SK-N-SH (cell line): ENCODE measurements at regions not wholly inside any gene's neighbourhood (a gene's known extent, or its start where the extent isn't known, plus 50 kb on each side); places are given as distances from the start of the nearest gene placed in this dataset.

ENCODE experiments used
- CTCF ChIA-PET: fragments of 300-600, 350-600 bp; formaldehyde crosslinking; extraction: SDS; loops from one replicate; lab custom pipeline; 2021; lab: Yijun Ruan, JAX
- POLR2A ChIA-PET: fragments of 350-600 bp; sonication (Branson Sonifier 250); formaldehyde crosslinking; extraction: SDS; loops from one replicate; lab custom pipeline; 2020; ENCODE audit warnings: antibody characterized with exemption, inconsistent platforms; lab: Yijun Ruan, JAX
- DNase-seq: peaks from one replicate; pipeline ENCODE4 v3.0.0; 2012
- H2AFZ ChIP-seq: fragments of 200-600 bp; sonication (generic); 2 replicates; pipeline ENCODE4 v1.8.1; 2016; ENCODE audit warnings: antibody characterized with exemption, mild to moderate bottlenecking, low read depth
- H3F3A ChIP-seq: fragments of 200-600 bp; sonication (generic); replicated peaks from 2 replicates; pipeline ENCODE3; 2016; ENCODE audit warnings: antibody characterized with exemption, mild to moderate bottlenecking; ENCODE audit not compliant: insufficient read depth
- H3K27ac ChIP-seq, 2 experiments: fragments of 200-500 bp in 1 of 2; fragments of 200-600 bp in 1 of 2; sonication (Bioruptor generic) in 1 of 2; sonication (generic), shearing (Covaris generic) in 1 of 2; 2 replicates each; pipeline versions ENCODE4 v1.5.1 to v1.6.1; 2014 to 2016; ENCODE audit warnings: low read depth in 2 of 2, inconsistent platforms in 1 of 2, low read length in 1 of 2, mild to moderate bottlenecking in 1 of 2, mixed read lengths in 1 of 2
- H3K27me3 ChIP-seq: fragments of 200-600 bp; sonication (generic), shearing (Covaris generic); 2 replicates; pipeline ENCODE4 v1.6.1; 2016; ENCODE audit warnings: mixed run types; ENCODE audit not compliant: insufficient read depth
- H3K36me3 ChIP-seq, 2 experiments: fragments of 200-500 bp in 1 of 2; fragments of 200-600 bp in 1 of 2; sonication (Bioruptor generic) in 1 of 2; sonication (generic) in 1 of 2; replicated peaks in 1 of 2; 2 replicates each; pipeline versions ENCODE3 to v1.5.1; 2014 to 2016; ENCODE audit warnings: low read length in 1 of 2, mild to moderate bottlenecking in 1 of 2; ENCODE audit not compliant: insufficient read depth in 2 of 2, control insufficient read depth in 1 of 2
- H3K4me1 ChIP-seq, 2 experiments: fragments of 200-500 bp in 1 of 2; fragments of 200-600 bp in 1 of 2; sonication (Bioruptor generic) in 1 of 2; sonication (generic), shearing (Covaris generic) in 1 of 2; 2 replicates each; pipeline versions ENCODE4 v1.5.1 to v1.6.1; 2014 to 2016; ENCODE audit warnings: low read depth in 1 of 2, low read length in 1 of 2, mixed run types in 1 of 2; ENCODE audit not compliant: insufficient read depth in 2 of 2, control insufficient read depth in 1 of 2
- H3K4me2 ChIP-seq: fragments of 200-600 bp; sonication (generic), shearing (Covaris generic); 2 replicates; pipeline ENCODE4 v1.6.1; 2017; ENCODE audit warnings: mixed run types
- H3K4me3 ChIP-seq, 2 experiments: fragments of 200-500 bp in 1 of 2; fragments of 200-600 bp in 1 of 2; sonication (Bioruptor generic) in 1 of 2; sonication (generic), shearing (Covaris generic) in 1 of 2; 2 replicates each; pipeline versions ENCODE4 v1.5.1 to v1.8.1; 2014 to 2016; ENCODE audit warnings: low read depth in 2 of 2, inconsistent platforms in 1 of 2, low read length in 1 of 2, mild to moderate bottlenecking in 1 of 2, mixed read lengths in 1 of 2, moderate library complexity in 1 of 2
- H3K79me2 ChIP-seq: fragments of 200-600 bp; sonication (generic); 2 replicates; pipeline ENCODE4 v1.8.1; 2017; ENCODE audit warnings: mild to moderate bottlenecking; ENCODE audit not compliant: insufficient read depth
- H3K9ac ChIP-seq: fragments of 200-600 bp; sonication (generic); 2 replicates; pipeline ENCODE4 v1.6.1; 2017; ENCODE audit warnings: mixed run types
- H3K9me2 ChIP-seq: fragments of 200-600 bp; sonication (generic); 2 replicates; pipeline ENCODE4 v1.6.1; 2017; ENCODE audit warnings: mixed run types
- H3K9me3 ChIP-seq: fragments of 200-600 bp; sonication (generic); 2 replicates; pipeline ENCODE4 v1.6.1; 2017; ENCODE audit warnings: mixed run types, mild to moderate bottlenecking, moderate library complexity
- H4K20me1 ChIP-seq: fragments of 200-600 bp; sonication (generic); 2 replicates; pipeline ENCODE4 v1.6.1; 2017; ENCODE audit warnings: mild to moderate bottlenecking, mixed run types; ENCODE audit not compliant: insufficient read depth
- ELF1 ChIP-seq: IDR thresholded peaks from 2 replicates; pipeline ENCODE4 v1.4.0; 2012
- EP300 ChIP-seq, 2 experiments: IDR thresholded peaks; 2 replicates each; pipeline versions ENCODE4 v1.4.0 to v1.6.1; 2012; ENCODE audit warnings: borderline replicate concordance in 1 of 2, low read depth in 1 of 2, low read length in 1 of 2
- EZH2phosphoT487 ChIP-seq: fragments of 200-600 bp; sonication (generic); IDR thresholded peaks from 2 replicates; pipeline ENCODE4 v1.6.1; 2017; ENCODE audit warnings: low read depth, mixed run types, mild to moderate bottlenecking, antibody characterized with exemption, moderate library complexity, borderline replicate concordance
- FOXJ3 ChIP-seq: sonication (generic); formaldehyde crosslinking; IDR thresholded peaks from 2 replicates; pipeline ENCODE4 v1.5.1; 2020; ENCODE audit warnings: mild to moderate bottlenecking, missing genetic modification reagents
- GABPA ChIP-seq: IDR thresholded peaks from 2 replicates; pipeline ENCODE4 v1.4.0; 2012; ENCODE audit warnings: low read depth, mild to moderate bottlenecking
- GATA2 ChIP-seq: sonication (generic); formaldehyde crosslinking; IDR thresholded peaks from 2 replicates; pipeline ENCODE4 v1.5.0; 2020; ENCODE audit warnings: mild to moderate bottlenecking, missing genetic modification reagents
- MAX ChIP-seq: IDR thresholded peaks from 2 replicates; pipeline ENCODE4 v1.4.0; 2012; ENCODE audit warnings: low read depth
- NFIC ChIP-seq: IDR thresholded peaks from 2 replicates; pipeline ENCODE4 v1.4.0; 2012; ENCODE audit warnings: borderline replicate concordance
- PBX3 ChIP-seq: IDR thresholded peaks from 2 replicates; pipeline ENCODE4; 2012
- RAD21 ChIP-seq: IDR thresholded peaks from 2 replicates; pipeline ENCODE4 v1.6.1; 2012; ENCODE audit warnings: mild to moderate bottlenecking, low read length
- REST ChIP-seq: IDR thresholded peaks from 2 replicates; pipeline ENCODE4 v1.6.1; 2012; ENCODE audit warnings: mild to moderate bottlenecking, low read depth, low read length, moderate library complexity
- RFX5 ChIP-seq: IDR thresholded peaks from 2 replicates; pipeline ENCODE4 v1.6.1; 2012; ENCODE audit warnings: mild to moderate bottlenecking, improper control_type of control experiment, low read length
- RXRA ChIP-seq: IDR thresholded peaks from 2 replicates; pipeline ENCODE4 v1.4.0; 2012; ENCODE audit warnings: low read depth, mild to moderate bottlenecking, borderline replicate concordance
- TAF1 ChIP-seq: IDR thresholded peaks from 2 replicates; pipeline ENCODE4 v1.6.1; 2012; ENCODE audit warnings: low read depth, mild to moderate bottlenecking, low read length, moderate library complexity, borderline replicate concordance
- TEAD4 ChIP-seq: IDR thresholded peaks from 2 replicates; pipeline ENCODE4 v1.4.0; 2012; ENCODE audit warnings: mild to moderate bottlenecking, borderline replicate concordance; ENCODE audit not compliant: insufficient read depth
- USF1 ChIP-seq: IDR thresholded peaks from 2 replicates; pipeline ENCODE4 v1.4.0; 2012; ENCODE audit warnings: low read depth, borderline replicate concordance
- ZBTB33 ChIP-seq: IDR thresholded peaks from 2 replicates; pipeline ENCODE4 v1.4.0; 2012; ENCODE audit warnings: low read depth, borderline replicate concordance
- WGBS: methylation state at CpG from one replicate; pipeline ENCODE4 v1.1.6; 2017; ENCODE audit warnings: low lambda C conversion rate; 5-methylcytosine and 5-hydroxymethylcytosine counted together

GRCh38 chr10:28375399-28376354 is 72.8 kb upstream of the MPP7 start:
- H3K4me2 ChIP-seq: no peak overlapping the region
- no peak overlapping the region for H2AFZ ChIP-seq
- no peaks in the 10 kb centered on the region for H4K20me1 ChIP-seq
- no peaks in the 10 kb centered on the region for H3F3A ChIP-seq
- whole genome bisulfite sequencing: 15% methylated on average over 10 of the region's 10 CpGs
- H3K9me2 ChIP-seq: no peaks in the 10 kb centered on the region
- H3K4me1 ChIP-seq: no peaks in the 10 kb centered on the region
- H3K27ac ChIP-seq: no peak overlapping the region
- peaks cover 24% of the 10 kb centered on the region; the same call in 1 of the 2 replicates for H3K27me3 ChIP-seq
- DNase-seq: no peak
- H3K9me3 ChIP-seq: no peaks in the 10 kb centered on the region
- H3K9ac ChIP-seq: no peak overlapping the region
- no peak overlapping the region for H3K4me3 ChIP-seq
- TF ChIP-seq TEAD4 (no peak), FOXJ3 (CRISPR knock-in tag) (no peak), RAD21 (no peak), EP300 (IDR thresholded peaks at IDR 0.05; ENCODE audit: borderline replicate concordance in 1 of 2, low read depth in 1 of 2, low read length in 1 of 2) (no peak), NFIC (no peak), EZH2phosphoT487 (no peak), ZBTB33 (no peak), PBX3 (no peak)
- ChIA-PET CTCF (interaction anchor here (1.4 kb wide), 1 partner anchor 125 kb away, joined by 3 read pairs; no protein-coding TSS in a partner anchor), POLR2A (no interaction called here)
- H3K36me3 ChIP-seq: no peaks in the 10 kb centered on the region
- H3K79me2 ChIP-seq: no peaks in the 10 kb centered on the region

GRCh38 chr10:28378986-28379585 is 76.2 kb upstream of the MPP7 start:
- H3K9me3 ChIP-seq: no peaks in the 10 kb centered on the region
- ChIA-PET POLR2A (no interaction called here), CTCF (interaction anchor here (1.3 to 5.7 kb wide), 3 partner anchors 14 to 933 kb away, joined by 3 to 43 read pairs (median 7); no protein-coding TSS in a partner anchor)
- H3K4me3 ChIP-seq: no peak overlapping the region
- no peaks in the 10 kb centered on the region for H3K36me3 ChIP-seq
- WGBS: 22% methylated on average over 8 of the region's 8 CpGs
- no peaks in the 10 kb centered on the region for H4K20me1 ChIP-seq
- peaks cover 22% of the 10 kb centered on the region; the same call in 1 of the 2 replicates for H3K27me3 ChIP-seq
- no peaks in the 10 kb centered on the region for H3K9me2 ChIP-seq
- H3K9ac ChIP-seq: no peak overlapping the region
- H3K79me2 ChIP-seq: no peaks in the 10 kb centered on the region
- H3F3A ChIP-seq: peaks cover 5% of the 10 kb centered on the region
- no peak for DNase-seq
- no peak overlapping the region for H2AFZ ChIP-seq
- no peak overlapping the region for H3K4me2 ChIP-seq
- H3K4me1 ChIP-seq: no peaks in the 10 kb centered on the region
- no peak overlapping the region for H3K27ac ChIP-seq
- TF ChIP-seq EZH2phosphoT487 (no peak), TAF1 (no peak), MAX (no peak), GATA2 (CRISPR knock-in tag) (no peak), RFX5 (no peak), ELF1 (no peak), USF1 (no peak), RXRA (no peak), GABPA (no peak), REST (no peak)
